Mesenchymal stem cell (in vitro differentiated cells and primary cell): ENCODE measurements at regions not wholly inside any gene's neighbourhood (a gene's known extent, or its start where the extent isn't known, plus 50 kb on each side); places are given as distances from the start of the nearest gene placed in this dataset.
"Not testable (repeated sequence)": the region's sequence is repeated elsewhere in the genome, so short reads cannot be mapped to it uniquely, and the experiment has no call there.

Experiments
- DNase-seq: peaks from one replicate; pipeline ENCODE4 v3.0.0-alpha.2; 2013
- H2AFZ ChIP-seq: one replicate; pipeline ENCODE4 v1.6.1; 2013; ENCODE audit warnings: low read depth, mild to moderate bottlenecking, control low read depth, inconsistent platforms, low read length, moderate library complexity
- H2AK5ac ChIP-seq: 2 replicates; pipeline ENCODE4 v1.6.1; 2013; ENCODE audit warnings: low read length, moderate library complexity, mild to moderate bottlenecking, inconsistent platforms; ENCODE audit not compliant: severe bottlenecking
- H2BK120ac ChIP-seq: one replicate; pipeline ENCODE4 v1.6.1; 2013; ENCODE audit warnings: low read depth, mild to moderate bottlenecking, inconsistent platforms, low read length, moderate library complexity
- H2BK12ac ChIP-seq, 2 experiments: one replicate each; pipeline ENCODE4 v1.6.1; 2013; ENCODE audit warnings: inconsistent platforms in 2 of 2, low read length in 2 of 2, mild to moderate bottlenecking in 2 of 2, moderate library complexity in 2 of 2, control low read depth in 1 of 2
- H2BK15ac ChIP-seq: one replicate; pipeline ENCODE4 v1.6.1; 2013; ENCODE audit warnings: mild to moderate bottlenecking, low read depth, inconsistent platforms; ENCODE audit not compliant: poor library complexity, severe bottlenecking
- H2BK5ac ChIP-seq: 2 replicates; pipeline ENCODE4 v1.6.1; 2013; ENCODE audit warnings: low read depth, mild to moderate bottlenecking, low read length, control low read depth, inconsistent platforms; ENCODE audit not compliant: poor library complexity, severe bottlenecking
- H3K14ac ChIP-seq, 2 experiments: one replicate each; pipeline ENCODE4 v1.6.1; 2013; ENCODE audit warnings: inconsistent platforms in 2 of 2, low read length in 2 of 2, control low read depth in 1 of 2, mild to moderate bottlenecking in 1 of 2, moderate library complexity in 1 of 2
- H3K18ac ChIP-seq, 2 experiments: one replicate each; pipeline ENCODE4 v1.6.1; 2013; ENCODE audit warnings: inconsistent platforms in 2 of 2, low read length in 2 of 2, control low read depth in 1 of 2, low read depth in 1 of 2, mild to moderate bottlenecking in 1 of 2
- H3K23ac ChIP-seq, 2 experiments: one replicate each; pipeline ENCODE4 v1.6.1; 2013; ENCODE audit warnings: inconsistent platforms in 2 of 2, low read length in 2 of 2, mild to moderate bottlenecking in 2 of 2, moderate library complexity in 2 of 2, control low read depth in 1 of 2
- H3K27ac ChIP-seq: 2 replicates; pipeline ENCODE4 v1.5.1; 2013; ENCODE audit warnings: mild to moderate bottlenecking, moderate library complexity, low read length, control low read depth, inconsistent platforms; ENCODE audit not compliant: poor library complexity, severe bottlenecking
- H3K27me3 ChIP-seq, 2 experiments: 2 replicates each; pipeline versions ENCODE4 v1.6.1 to v1.7.0; 2013; ENCODE audit warnings: low read length in 2 of 2, mild to moderate bottlenecking in 2 of 2, moderate library complexity in 2 of 2, control low read depth in 1 of 2, inconsistent platforms in 1 of 2; ENCODE audit not compliant: control insufficient read depth in 1 of 2, insufficient read depth in 1 of 2
- H3K36me3 ChIP-seq, 2 experiments: 2 replicates each; pipeline versions ENCODE4 v1.6.1 to v1.7.0; 2013; ENCODE audit warnings: low read length in 2 of 2, control low read depth in 1 of 2, inconsistent platforms in 1 of 2, low read depth in 1 of 2, mild to moderate bottlenecking in 1 of 2; ENCODE audit not compliant: insufficient read depth in 2 of 2, control insufficient read depth in 1 of 2
- H3K4ac ChIP-seq, 2 experiments: one replicate each; pipeline ENCODE4 v1.6.1; 2013; ENCODE audit warnings: inconsistent platforms in 2 of 2, low read length in 2 of 2, mild to moderate bottlenecking in 2 of 2, moderate library complexity in 2 of 2, control low read depth in 1 of 2, low read depth in 1 of 2
- H3K4me1 ChIP-seq: 2 replicates; pipeline ENCODE4 v1.6.1; 2013; ENCODE audit warnings: low read depth, low read length, control low read depth; ENCODE audit not compliant: control insufficient read depth, insufficient read depth
- H3K4me2 ChIP-seq: 2 replicates; pipeline ENCODE4 v1.6.1; 2013; ENCODE audit warnings: low read length, mild to moderate bottlenecking, inconsistent platforms; ENCODE audit not compliant: poor library complexity, severe bottlenecking
- H3K4me3 ChIP-seq, 2 experiments: 2 replicates each; pipeline versions ENCODE4 v1.5.1 to v1.7.0; 2013; ENCODE audit warnings: low read length in 2 of 2, mild to moderate bottlenecking in 2 of 2, control low read depth in 1 of 2, low read depth in 1 of 2; ENCODE audit not compliant: insufficient read depth in 1 of 2
- H3K79me1 ChIP-seq: replicated peaks from 2 replicates; pipeline ENCODE4 v1.6.1; 2013; ENCODE audit warnings: mild to moderate bottlenecking, control low read depth, low read length, inconsistent platforms; ENCODE audit not compliant: poor library complexity, severe bottlenecking
- H3K9ac ChIP-seq: 2 replicates; pipeline ENCODE4 v1.7.0; 2013; ENCODE audit warnings: mild to moderate bottlenecking, low read length, moderate library complexity
- H3K9me3 ChIP-seq: 2 replicates; pipeline ENCODE4 v1.7.0; 2013; ENCODE audit warnings: mild to moderate bottlenecking, low read length; ENCODE audit not compliant: control insufficient read depth
- H4K8ac ChIP-seq: one replicate; pipeline ENCODE4 v1.6.1; 2013; ENCODE audit warnings: inconsistent platforms, mild to moderate bottlenecking, low read length, moderate library complexity
- H4K91ac ChIP-seq: one replicate; pipeline ENCODE4 v1.6.1; 2013; ENCODE audit warnings: mild to moderate bottlenecking, low read length, inconsistent platforms
- WGBS: methylation state at CpG from one replicate; pipeline ENCODE4 v1.1.7; 2013; ENCODE audit warnings: mixed read lengths; 5-methylcytosine and 5-hydroxymethylcytosine counted together

DNA sequence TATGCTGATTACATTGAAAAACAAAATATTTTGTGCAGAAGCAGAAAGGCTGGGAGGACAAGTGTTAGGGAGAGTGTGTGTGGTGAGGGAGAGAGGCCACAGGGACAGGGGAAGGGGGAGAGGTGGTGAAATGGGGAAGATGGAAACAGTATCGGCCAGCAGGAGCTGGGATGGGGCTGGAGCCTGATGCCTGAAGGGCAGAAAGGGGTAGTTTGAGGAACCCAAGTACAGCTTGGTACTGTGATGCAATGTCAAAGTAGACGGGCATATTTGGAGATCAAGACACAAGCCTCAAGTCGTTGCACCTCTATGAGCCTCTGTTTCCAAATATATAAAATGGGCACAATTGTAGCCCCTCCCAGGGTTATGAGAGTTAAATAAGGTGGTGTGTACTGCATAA, 152.1 kb downstream of the LPIN1 start:
- WGBS: 96% methylated on average over 3 of the region's 3 CpGs
- no peak overlapping the region for H3K9ac ChIP-seq
- H3K36me3 ChIP-seq: no peaks in the 10 kb centered on the region
- no peak overlapping the region for H4K91ac ChIP-seq
- no peak overlapping the region for H3K14ac ChIP-seq
- no peak overlapping the region for H4K8ac ChIP-seq
- no peak overlapping the region for H2BK5ac ChIP-seq
- H2BK12ac ChIP-seq: no peak overlapping the region
- H3K18ac ChIP-seq: no peak overlapping the region
- H2AFZ ChIP-seq: no peak overlapping the region
- no peak overlapping the region for H2AK5ac ChIP-seq
- no peak overlapping the region for H3K27ac ChIP-seq
- no peak for DNase-seq
- H3K79me1 ChIP-seq: no peaks in the 10 kb centered on the region
- H3K4ac ChIP-seq: no peak overlapping the region
- H3K4me3 ChIP-seq: no peak overlapping the region
- H2BK120ac ChIP-seq: no peak overlapping the region
- no peaks in the 10 kb centered on the region for H3K4me1 ChIP-seq
- H3K4me2 ChIP-seq: no peak overlapping the region
- H3K9me3 ChIP-seq: no peaks in the 10 kb centered on the region
- no peak overlapping the region for H3K23ac ChIP-seq
- H3K27me3 ChIP-seq: peaks cover 0 to 3% of the 10 kb centered on the region in 2 experiments
- H2BK15ac ChIP-seq: no peak overlapping the region

DNA sequence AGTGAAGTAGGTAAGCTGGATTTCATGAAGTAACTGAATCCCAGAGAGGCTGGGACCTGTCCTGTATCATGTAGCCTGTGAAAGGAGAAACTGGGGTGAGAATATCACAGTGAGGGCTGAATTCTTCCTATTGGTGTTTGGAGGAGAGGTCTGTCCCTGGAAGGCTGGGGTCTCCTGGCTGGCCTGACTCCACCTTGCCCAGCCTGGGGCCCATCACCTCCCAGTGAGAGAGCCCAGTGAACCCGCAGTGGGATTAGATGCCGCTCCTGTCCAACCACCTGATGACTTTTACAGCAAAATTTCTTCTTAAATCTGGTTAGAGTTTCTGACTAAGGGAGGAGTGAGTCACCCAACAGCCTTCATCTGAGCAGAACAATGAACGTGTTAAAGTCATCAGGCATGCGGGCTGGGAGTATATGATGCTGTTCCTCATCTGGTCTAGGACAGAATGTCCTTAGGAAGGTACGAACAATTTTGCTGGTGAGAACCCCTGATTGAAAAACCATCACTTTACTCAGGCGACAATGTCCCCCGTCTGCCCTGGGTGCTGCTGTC, 152.9 kb downstream of the LPIN1 start:
- H2AFZ ChIP-seq: no peak overlapping the region
- no peak overlapping the region for H3K9ac ChIP-seq
- no peak overlapping the region for H4K8ac ChIP-seq
- no peak overlapping the region for H3K27ac ChIP-seq
- H3K23ac ChIP-seq: no peak overlapping the region
- H3K14ac ChIP-seq: no peak overlapping the region
- 49% methylated on average over 3 of the region's 7 CpGs for WGBS
- H3K4me1 ChIP-seq: no peaks in the 10 kb centered on the region
- no peak overlapping the region for H2AK5ac ChIP-seq
- peak overlapping the region; percentile 19 for H4K91ac ChIP-seq
- no peaks in the 10 kb centered on the region for H3K79me1 ChIP-seq
- H2BK120ac ChIP-seq: no peak overlapping the region
- no peaks in the 10 kb centered on the region for H3K9me3 ChIP-seq
- H3K36me3 ChIP-seq: no peaks in the 10 kb centered on the region
- H3K4me3 ChIP-seq: no peak overlapping the region
- DNase-seq: peak; percentile 26
- no peak overlapping the region for H3K18ac ChIP-seq
- no peak overlapping the region for H3K4me2 ChIP-seq
- H2BK5ac ChIP-seq: no peak overlapping the region
- peaks cover 0 to 4% of the 10 kb centered on the region in 2 experiments for H3K27me3 ChIP-seq
- no peak overlapping the region for H2BK12ac ChIP-seq
- H3K4ac ChIP-seq: no peak overlapping the region
- no peak overlapping the region for H2BK15ac ChIP-seq

DNA sequence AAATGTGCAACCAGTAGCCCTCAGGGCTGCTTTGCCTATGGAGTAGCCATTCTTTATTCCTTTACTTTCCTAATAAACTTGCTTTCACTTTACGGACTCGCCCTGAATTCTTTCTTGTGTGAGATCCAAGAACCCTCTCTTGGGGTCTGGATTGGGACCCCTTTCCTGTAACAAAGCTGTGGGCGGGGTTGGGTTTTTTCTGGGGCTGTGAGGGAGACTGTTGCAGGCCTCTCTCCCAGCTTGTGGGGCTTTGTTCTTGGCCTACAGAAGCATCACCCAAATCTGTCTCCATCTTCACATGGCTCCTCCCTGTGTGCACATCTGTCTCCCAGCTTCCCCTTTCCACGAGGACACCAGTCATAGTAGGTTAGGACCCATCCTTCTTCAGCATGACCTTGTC, 154.5 kb downstream of the LPIN1 start:
- not testable (repeated sequence) for H2BK12ac ChIP-seq, H3K27ac ChIP-seq, H3K9ac ChIP-seq, H3K36me3 ChIP-seq, H2BK5ac ChIP-seq, H3K4me1 ChIP-seq, H3K14ac ChIP-seq, H3K4me3 ChIP-seq, H2AFZ ChIP-seq, H3K79me1 ChIP-seq, H2BK120ac ChIP-seq, H2BK15ac ChIP-seq, H3K9me3 ChIP-seq, H3K4me2 ChIP-seq, DNase-seq, H2AK5ac ChIP-seq, H3K4ac ChIP-seq, H3K23ac ChIP-seq, H4K91ac ChIP-seq, H3K18ac ChIP-seq
- Histone ChIP-seq H3K27me3 (peaks cover 0 to 15% of the 10 kb centered on the region in 2 experiments), H4K8ac (peak overlapping the region; percentile 45)
- 92% methylated on average over 4 of the region's 4 CpGs for WGBS

DNA sequence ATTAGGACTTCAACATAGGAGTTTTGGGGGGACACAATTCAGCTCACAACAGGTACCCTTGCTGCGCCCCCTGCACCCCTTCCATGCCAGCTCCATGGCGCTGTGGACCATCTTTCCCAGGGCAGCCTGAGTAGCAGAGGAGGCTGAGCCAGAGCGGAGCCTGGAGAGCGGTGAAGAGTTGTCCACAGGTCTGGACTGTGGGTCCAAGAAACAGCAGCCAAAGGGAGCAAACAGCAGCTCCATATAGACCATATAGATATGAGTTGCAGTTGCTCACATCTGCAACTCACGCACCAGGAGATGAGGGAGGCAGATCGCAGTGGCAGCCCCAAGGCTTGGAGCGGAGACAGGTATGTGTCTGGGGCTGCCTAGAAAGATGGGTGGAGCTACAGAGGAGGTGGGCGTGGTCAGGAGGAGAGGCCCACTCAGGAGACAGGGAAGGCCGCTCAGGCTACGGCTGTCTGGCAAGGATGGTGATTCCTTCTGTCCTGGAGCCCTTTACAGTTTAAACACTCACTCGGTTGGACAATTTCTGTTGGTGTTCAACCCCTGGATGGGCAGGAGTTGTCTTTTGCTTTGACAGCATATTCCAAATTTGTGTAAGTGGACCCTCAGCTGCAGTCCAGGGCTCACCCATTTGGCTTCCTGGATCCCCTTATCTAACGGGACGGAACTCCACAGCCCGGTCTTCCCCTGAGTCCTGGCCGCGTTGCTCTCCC, 155.1 kb downstream of the LPIN1 start:
- DNase-seq: no peak
- H3K4me1 ChIP-seq: no peaks in the 10 kb centered on the region
- WGBS: 94% methylated on average over 16 of the region's 16 CpGs
- peak overlapping the region; percentile 37 for H2BK15ac ChIP-seq
- no peak overlapping the region for H2BK12ac ChIP-seq
- no peak overlapping the region for H3K4me2 ChIP-seq
- no peak overlapping the region for H4K91ac ChIP-seq
- H3K79me1 ChIP-seq: no peaks in the 10 kb centered on the region
- no peak overlapping the region for H2BK120ac ChIP-seq
- no peak overlapping the region for H2AFZ ChIP-seq
- H4K8ac ChIP-seq: no peak overlapping the region
- H3K9ac ChIP-seq: no peak overlapping the region
- no peaks in the 10 kb centered on the region for H3K9me3 ChIP-seq
- H2BK5ac ChIP-seq: no peak overlapping the region
- no peak overlapping the region for H3K18ac ChIP-seq
- H3K4me3 ChIP-seq: no peak overlapping the region
- H3K14ac ChIP-seq: no peak overlapping the region
- H3K4ac ChIP-seq: no peak overlapping the region
- no peak overlapping the region for H3K23ac ChIP-seq
- H3K27ac ChIP-seq: no peak overlapping the region
- no peaks in the 10 kb centered on the region for H3K36me3 ChIP-seq
- H2AK5ac ChIP-seq: no peak overlapping the region
- peaks cover 0 to 18% of the 10 kb centered on the region in 2 experiments for H3K27me3 ChIP-seq
